HepG2 (cell line): ENCODE measurements at regions not wholly inside any gene's neighbourhood (a gene's known extent, or its start where the extent isn't known, plus 50 kb on each side); places are given as distances from the start of the nearest gene placed in this dataset.

ENCODE experiments used
- EHMT2 ChIP-seq: fragments of 200-600 bp; sonication (generic); IDR thresholded peaks from 2 replicates; pipeline ENCODE4 v1.7.0; 2017; ENCODE audit warnings: antibody characterized with exemption, low read depth, low read length, borderline replicate concordance
- FOXK2 ChIP-seq: fragments of 450-650 bp; IDR thresholded peaks from 2 replicates; pipeline ENCODE4 v1.6.1; 2016
- NR2F1 ChIP-seq, 2 experiments: fragments of 450-650 bp in 1 of 2; formaldehyde crosslinking in 1 of 2; IDR thresholded peaks; 2 replicates each; pipeline versions ENCODE4 v1.5.0 to v1.6.1; 2016 to 2020; ENCODE audit warnings: mild to moderate bottlenecking in 1 of 2, missing compliant biosample characterization in 1 of 2, missing genetic modification reagents in 1 of 2, moderate library complexity in 1 of 2
- SRSF9 ChIP-seq: fragments of 200-400 bp; formaldehyde crosslinking; IDR thresholded peaks from 2 replicates; pipeline ENCODE4 v1.6.1; 2018; ENCODE audit warnings: borderline replicate concordance, mild to moderate bottlenecking, low read depth, low read length; ENCODE audit not compliant: insufficient read depth, poor library complexity, severe bottlenecking
- SYNCRIP ChIP-seq: fragments of 200-400 bp; formaldehyde crosslinking; IDR thresholded peaks from 2 replicates; pipeline ENCODE4 v1.6.1; 2018; ENCODE audit warnings: mild to moderate bottlenecking, low read depth, low read length; ENCODE audit not compliant: insufficient read depth
- TARDBP ChIP-seq: sonication (generic); formaldehyde crosslinking; IDR thresholded peaks from 2 replicates; pipeline ENCODE4 v1.8.0; 2022; ENCODE audit warnings: mild to moderate bottlenecking, missing genetic modification reagents
- ZNF570 ChIP-seq: sonication (generic); formaldehyde crosslinking; IDR thresholded peaks from 2 replicates; pipeline ENCODE4 v1.4.0; 2020; ENCODE audit warnings: mild to moderate bottlenecking, missing genetic modification reagents, borderline replicate concordance
- ZNF589 ChIP-seq: sonication (generic); formaldehyde crosslinking; conservative IDR thresholded peaks from 2 replicates; pipeline ENCODE4 v1.8.0; 2022; ENCODE audit warnings: mild to moderate bottlenecking, moderate library complexity, missing genetic modification reagents
- TF ChIP-seq, protein P1 (sequence below): sonication (generic); formaldehyde crosslinking; IDR thresholded peaks from 2 replicates; pipeline ENCODE4 v1.5.0; 2020; ENCODE audit warnings: mild to moderate bottlenecking, missing genetic modification reagents, moderate library complexity

DNA sequence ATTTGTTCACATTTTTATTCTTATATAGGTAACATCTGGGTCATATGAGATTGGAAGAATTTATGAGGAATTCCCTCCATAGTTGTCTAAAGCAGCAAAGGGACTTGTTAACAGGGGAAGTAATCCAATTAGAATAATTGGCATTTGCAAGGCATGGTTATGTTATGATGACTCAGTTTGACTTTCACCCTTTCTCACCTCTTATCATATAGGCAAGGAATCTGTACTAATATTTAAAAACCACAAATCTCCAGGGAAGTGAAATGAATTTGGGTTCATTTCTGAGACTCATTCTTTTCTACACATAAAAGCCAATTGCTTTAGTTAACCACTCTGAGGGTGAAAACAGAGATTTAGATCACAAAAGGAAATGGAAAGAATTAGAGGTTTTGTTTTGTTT is 281.5 kb upstream of the DKK2 start:
- TF ChIP-seq TARDBP (CRISPR knock-in tag) (no peak), ZNF570 (CRISPR knock-in tag) (no peak), FOXK2 (no peak), ZNF589 (CRISPR knock-in tag) (no peak), SYNCRIP (no peak), EHMT2 (no peak), SRSF9 (no peak), NR2F1 (CRISPR knock-in tag; IDR thresholded peaks at IDR 0.05) (no peak)
- TF ChIP-seq, protein P1, sequence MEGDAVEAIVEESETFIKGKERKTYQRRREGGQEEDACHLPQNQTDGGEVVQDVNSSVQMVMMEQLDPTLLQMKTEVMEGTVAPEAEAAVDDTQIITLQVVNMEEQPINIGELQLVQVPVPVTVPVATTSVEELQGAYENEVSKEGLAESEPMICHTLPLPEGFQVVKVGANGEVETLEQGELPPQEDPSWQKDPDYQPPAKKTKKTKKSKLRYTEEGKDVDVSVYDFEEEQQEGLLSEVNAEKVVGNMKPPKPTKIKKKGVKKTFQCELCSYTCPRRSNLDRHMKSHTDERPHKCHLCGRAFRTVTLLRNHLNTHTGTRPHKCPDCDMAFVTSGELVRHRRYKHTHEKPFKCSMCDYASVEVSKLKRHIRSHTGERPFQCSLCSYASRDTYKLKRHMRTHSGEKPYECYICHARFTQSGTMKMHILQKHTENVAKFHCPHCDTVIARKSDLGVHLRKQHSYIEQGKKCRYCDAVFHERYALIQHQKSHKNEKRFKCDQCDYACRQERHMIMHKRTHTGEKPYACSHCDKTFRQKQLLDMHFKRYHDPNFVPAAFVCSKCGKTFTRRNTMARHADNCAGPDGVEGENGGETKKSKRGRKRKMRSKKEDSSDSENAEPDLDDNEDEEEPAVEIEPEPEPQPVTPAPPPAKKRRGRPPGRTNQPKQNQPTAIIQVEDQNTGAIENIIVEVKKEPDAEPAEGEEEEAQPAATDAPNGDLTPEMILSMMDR, result no peak
